GM12878 (cell line): ENCODE measurements at regions not wholly inside any gene's neighbourhood (a gene's known extent, or its start where the extent isn't known, plus 50 kb on each side); places are given as distances from the start of the nearest gene placed in this dataset.

ENCODE experiments used
- ATAC-seq: fragments of 200-7000 bp; cut with Tn5 transposase; 3 replicates; pipeline ENCODE4 v1.9.1; 2020; ENCODE audit warnings: mild to moderate bottlenecking, moderate library complexity
- BruUV-seq: library from RNA; stranded (reverse); fragments of 400-500 nt; replicated peaks from 2 replicates; lab custom pipeline; 2021; lab: Mats Ljungman, UMichigan
- CTCF ChIA-PET: fragments of 300-600 bp; sonication (Branson Sonifier 250); formaldehyde crosslinking; extraction: SDS; loops from one replicate; lab custom pipeline; 2021; ENCODE audit warnings: inconsistent platforms; lab: Yijun Ruan, JAX
- POLR2A ChIA-PET: fragments of 350-600 bp; formaldehyde crosslinking; extraction: SDS; loops from one replicate; lab custom pipeline; 2021; ENCODE audit warnings: inconsistent platforms; lab: Charles Lee
- RAD21 ChIA-PET: fragments of 300-600 bp; sonication (Branson Sonifier 250); formaldehyde crosslinking; loops from one replicate; lab custom pipeline; 2023; ENCODE audit warnings: antibody characterized with exemption; ENCODE audit not compliant: unreplicated experiment; lab: Charles Lee
- SMC1A ChIA-PET: fragments of 300-600 bp; sonication (Branson Sonifier 250); formaldehyde crosslinking; loops from one replicate; lab custom pipeline; 2023; ENCODE audit not compliant: unreplicated experiment, uncharacterized antibody; lab: Charles Lee
- DNase-seq: peaks from one replicate; pipeline ENCODE4 v3.0.0-alpha.2; 2011; ENCODE audit warnings: low read depth, low spot score
- FAIRE-seq: peaks from 3 replicates; lab custom pipeline; 2011; peaks lifted over from hg19 to GRCh38; lab: Jason Lieb, UNC
- H2AFZ ChIP-seq: 2 replicates; pipeline ENCODE4 v1.6.0; 2011; ENCODE audit warnings: low read depth, low read length, control low read depth; ENCODE audit not compliant: control insufficient read depth
- H3K27ac ChIP-seq: 2 replicates; pipeline ENCODE4 v1.5.1; 2011; ENCODE audit warnings: control low read depth; ENCODE audit not compliant: control insufficient read depth, insufficient read depth
- H3K27me3 ChIP-seq, 2 experiments: replicated peaks in 1 of 2; 2 replicates each; pipeline versions ENCODE4 v1.6.0 to v1.6.1; 2011; ENCODE audit warnings: low read length in 1 of 2; ENCODE audit not compliant: control insufficient read depth in 2 of 2, insufficient read depth in 2 of 2
- H3K36me3 ChIP-seq, 2 experiments: 2 replicates each; pipeline ENCODE4 v1.5.1; 2011; ENCODE audit warnings: low read length in 1 of 2; ENCODE audit not compliant: control insufficient read depth in 2 of 2, insufficient read depth in 2 of 2
- H3K4me1 ChIP-seq: 2 replicates; pipeline ENCODE4 v1.6.1; 2011; ENCODE audit warnings: mild to moderate bottlenecking, low read length, moderate library complexity, mixed read lengths; ENCODE audit not compliant: control insufficient read depth, insufficient read depth
- H3K4me2 ChIP-seq: 2 replicates; pipeline ENCODE4 v1.6.0; 2011; ENCODE audit warnings: control low read depth; ENCODE audit not compliant: control insufficient read depth, insufficient read depth
- H3K4me3 ChIP-seq: fragments of 200-600 bp; sonication (generic); 2 replicates; pipeline ENCODE4 v1.5.1; 2016
- H3K79me2 ChIP-seq: 2 replicates; pipeline ENCODE4 v1.6.0; 2011; ENCODE audit warnings: low read length; ENCODE audit not compliant: control insufficient read depth, insufficient read depth
- H3K9ac ChIP-seq: 2 replicates; pipeline ENCODE4 v1.8.0; 2011; ENCODE audit warnings: low read length, control low read depth, mixed read lengths; ENCODE audit not compliant: control insufficient read depth, insufficient read depth
- H3K9me3 ChIP-seq: replicated peaks from 3 replicates; pipeline ENCODE4 v1.5.1; 2011; ENCODE audit warnings: mild to moderate bottlenecking, low read length; ENCODE audit not compliant: control insufficient read depth, insufficient read depth
- H4K20me1 ChIP-seq: 2 replicates; pipeline ENCODE4 v1.6.0; 2011; ENCODE audit not compliant: control insufficient read depth, insufficient read depth
- BHLHE40 ChIP-seq, 2 experiments: fragments of 450-650 bp in 1 of 2; IDR thresholded peaks; 2 replicates each; pipeline ENCODE4 v1.6.1; 2011 to 2017; ENCODE audit warnings: low read depth in 2 of 2, borderline replicate concordance in 1 of 2, improper control_type of control experiment in 1 of 2, low read length in 1 of 2, mild to moderate bottlenecking in 1 of 2
- BMI1 ChIP-seq: fragments of 450-650 bp; IDR thresholded peaks from 2 replicates; pipeline ENCODE4 v1.6.1; 2016; ENCODE audit warnings: mild to moderate bottlenecking, moderate library complexity, borderline replicate concordance
- KLF5 ChIP-seq: fragments of 450-650 bp; IDR thresholded peaks from 2 replicates; pipeline ENCODE4 v1.6.1; 2014; ENCODE audit warnings: mild to moderate bottlenecking; ENCODE audit not compliant: partially characterized antibody
- NFYA ChIP-seq: IDR thresholded peaks from 2 replicates; pipeline ENCODE4 v1.6.1; 2011; ENCODE audit warnings: low read depth, mild to moderate bottlenecking, low read length, improper control_type of control experiment, borderline replicate concordance
- PML ChIP-seq: IDR thresholded peaks from 2 replicates; pipeline ENCODE4 v1.6.1; 2012; ENCODE audit warnings: low read length, inconsistent platforms
- POLR2AphosphoS2 ChIP-seq: IDR thresholded peaks from 2 replicates; pipeline ENCODE4 v1.6.1; 2011; ENCODE audit warnings: low read depth, mild to moderate bottlenecking, low read length, improper control_type of control experiment, moderate library complexity
- RFX5 ChIP-seq: IDR thresholded peaks from 2 replicates; pipeline ENCODE4 v1.6.1; 2011; ENCODE audit warnings: low read depth, low read length, improper control_type of control experiment
- SMARCA5 ChIP-seq: fragments of 450-650 bp; IDR thresholded peaks from 2 replicates; pipeline ENCODE4 v1.6.1; 2017; ENCODE audit warnings: mild to moderate bottlenecking
- SREBF1 ChIP-seq: IDR thresholded peaks from 2 replicates; pipeline ENCODE4 v1.6.1; 2012; ENCODE audit warnings: mild to moderate bottlenecking, low read length
- WGBS: methylation state at CpG from one replicate; pipeline ENCODE4 v1.1.6; 2016; ENCODE audit warnings: low lambda C conversion rate; ENCODE audit not compliant: insufficient replicate concordance, insufficient coverage; ENCODE audit errors: missing lambda C conversion rate; 5-methylcytosine and 5-hydroxymethylcytosine counted together
- in situ Hi-C: fragments of 300-500 bp; cut with MboI; formaldehyde crosslinking; loops from 9 replicates; pipeline ENCODE4 v1.14.3; 2018; ENCODE audit warnings: mixed read lengths
- intact Hi-C: fragments of 100-400 bp; cut with micrococcal nuclease; formaldehyde crosslinking; loops from one replicate; pipeline ENCODE4 v1.14.2; 2022; ENCODE audit not compliant: unreplicated experiment
- TF ChIP-seq, protein P1 (sequence below): fragments of 450-650 bp; conservative IDR thresholded peaks from 2 replicates; pipeline ENCODE4 v1.6.1; 2017; ENCODE audit warnings: mild to moderate bottlenecking, moderate library complexity
- TF ChIP-seq, protein P2 (sequence below): fragments of 450-650 bp; IDR thresholded peaks from 2 replicates; pipeline ENCODE4 v1.6.1; 2018; ENCODE audit warnings: mild to moderate bottlenecking, low read depth, moderate library complexity; ENCODE audit not compliant: partially characterized antibody
- TF ChIP-seq, protein P3 (sequence below): fragments of 450-650 bp; formaldehyde crosslinking; IDR thresholded peaks from 2 replicates; pipeline ENCODE4 v1.5.0; 2022; ENCODE audit warnings: mild to moderate bottlenecking, missing genetic modification characterization
- TF ChIP-seq, protein P4 (sequence below): IDR thresholded peaks from 2 replicates; pipeline ENCODE4 v1.6.1; 2011; ENCODE audit warnings: borderline replicate concordance, low read depth, mild to moderate bottlenecking, moderate library complexity, mixed read lengths, low read length; ENCODE audit not compliant: insufficient read depth; ENCODE audit errors: extremely low read length

DNA sequence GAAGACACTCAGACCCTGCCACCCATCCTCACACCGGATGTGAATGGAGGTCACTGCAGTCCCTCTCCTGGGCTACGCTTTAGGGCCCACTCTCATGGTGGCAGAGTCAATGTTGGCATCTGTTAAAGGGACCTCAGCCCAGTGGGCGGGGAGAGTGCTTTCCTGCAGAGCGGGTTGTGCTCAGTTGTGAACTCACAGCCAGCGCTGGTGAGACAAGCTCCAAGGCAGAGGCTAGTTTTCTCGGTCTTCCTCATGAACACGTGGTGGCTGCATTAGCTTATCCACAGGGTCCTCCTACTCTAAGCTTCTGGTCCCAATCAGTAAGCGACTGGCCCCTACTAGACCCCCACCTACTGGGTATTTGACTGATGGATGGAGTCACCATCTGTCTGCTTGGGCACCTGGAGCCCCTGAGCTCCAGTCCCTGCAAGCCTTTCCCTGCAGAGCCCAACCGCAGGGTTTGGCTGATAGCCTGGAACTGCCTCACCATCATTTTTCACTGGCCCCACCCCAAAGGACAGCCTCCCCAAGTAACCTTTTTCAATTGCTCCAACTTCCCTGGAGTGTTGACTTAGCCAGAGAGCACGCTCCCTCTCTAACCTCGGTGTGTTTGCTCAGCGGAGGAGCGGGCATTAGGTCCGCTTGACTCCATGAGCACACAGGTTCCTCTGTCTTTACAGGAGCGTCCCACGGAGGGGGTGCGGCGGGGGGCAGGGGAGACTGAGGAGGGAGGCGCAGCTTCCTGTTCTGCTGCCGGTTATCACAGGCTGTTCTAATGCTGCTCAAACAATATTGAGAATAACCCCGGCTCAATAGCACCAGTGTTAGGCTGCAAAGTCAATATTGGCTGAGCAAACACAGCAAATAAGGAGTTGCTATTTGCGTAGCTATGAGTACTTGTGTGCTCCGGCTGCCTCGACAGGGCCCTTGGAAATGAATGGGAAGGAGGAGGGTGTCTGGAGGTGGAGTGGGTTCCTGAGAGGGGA is 141.7 kb downstream of the RPLP1 start:
- intact Hi-C loops: no loop called here
- no peaks in the 10 kb centered on the region for H4K20me1 ChIP-seq
- ATAC-seq (no peak), FAIRE-seq (no peak), DNase-seq (no peak)
- ChIA-PET CTCF (interaction anchor here (0.5 to 1.5 kb wide), 3 partner anchors 69 to 862 kb away, joined by 3 to 4 read pairs (median 3); no protein-coding TSS in a partner anchor), POLR2A (no interaction called here), RAD21 (no interaction called here), SMC1A (no interaction called here)
- no peaks in the 10 kb centered on the region for H3K79me2 ChIP-seq
- BruUV-seq: no TSS peak
- peaks cover 6% of the 10 kb centered on the region in 2 experiments; a peak in 2 of 4 replicates for H3K27me3 ChIP-seq
- in situ Hi-C loops: no loop called here
- H3K36me3 ChIP-seq: no peaks in the 10 kb centered on the region
- no peak overlapping the region for H3K4me3 ChIP-seq
- no peak overlapping the region for H2AFZ ChIP-seq
- WGBS: 25% methylated on average over 24 of the region's 24 CpGs
- no peaks in the 10 kb centered on the region for H3K4me1 ChIP-seq
- H3K9me3 ChIP-seq: no peaks in the 10 kb centered on the region
- H3K27ac ChIP-seq: no peak overlapping the region
- no peak overlapping the region for H3K9ac ChIP-seq
- H3K4me2 ChIP-seq: no peak overlapping the region
- TF ChIP-seq, protein P1, sequence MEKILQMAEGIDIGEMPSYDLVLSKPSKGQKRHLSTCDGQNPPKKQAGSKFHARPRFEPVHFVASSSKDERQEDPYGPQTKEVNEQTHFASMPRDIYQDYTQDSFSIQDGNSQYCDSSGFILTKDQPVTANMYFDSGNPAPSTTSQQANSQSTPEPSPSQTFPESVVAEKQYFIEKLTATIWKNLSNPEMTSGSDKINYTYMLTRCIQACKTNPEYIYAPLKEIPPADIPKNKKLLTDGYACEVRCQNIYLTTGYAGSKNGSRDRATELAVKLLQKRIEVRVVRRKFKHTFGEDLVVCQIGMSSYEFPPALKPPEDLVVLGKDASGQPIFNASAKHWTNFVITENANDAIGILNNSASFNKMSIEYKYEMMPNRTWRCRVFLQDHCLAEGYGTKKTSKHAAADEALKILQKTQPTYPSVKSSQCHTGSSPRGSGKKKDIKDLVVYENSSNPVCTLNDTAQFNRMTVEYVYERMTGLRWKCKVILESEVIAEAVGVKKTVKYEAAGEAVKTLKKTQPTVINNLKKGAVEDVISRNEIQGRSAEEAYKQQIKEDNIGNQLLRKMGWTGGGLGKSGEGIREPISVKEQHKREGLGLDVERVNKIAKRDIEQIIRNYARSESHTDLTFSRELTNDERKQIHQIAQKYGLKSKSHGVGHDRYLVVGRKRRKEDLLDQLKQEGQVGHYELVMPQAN: no peak
- TF ChIP-seq SMARCA5 (no peak), KLF5 (no peak), POLR2AphosphoS2 (no peak), SREBF1 (no peak), PML (no peak), BHLHE40 (IDR thresholded peaks at IDR 0.05; ENCODE audit: borderline replicate concordance in 1 of 2, low read depth in 2 of 2, low read length in 1 of 2) (no peak), RFX5 (no peak), NFYA (no peak), BMI1 (no peak)
- TF ChIP-seq, protein P2, sequence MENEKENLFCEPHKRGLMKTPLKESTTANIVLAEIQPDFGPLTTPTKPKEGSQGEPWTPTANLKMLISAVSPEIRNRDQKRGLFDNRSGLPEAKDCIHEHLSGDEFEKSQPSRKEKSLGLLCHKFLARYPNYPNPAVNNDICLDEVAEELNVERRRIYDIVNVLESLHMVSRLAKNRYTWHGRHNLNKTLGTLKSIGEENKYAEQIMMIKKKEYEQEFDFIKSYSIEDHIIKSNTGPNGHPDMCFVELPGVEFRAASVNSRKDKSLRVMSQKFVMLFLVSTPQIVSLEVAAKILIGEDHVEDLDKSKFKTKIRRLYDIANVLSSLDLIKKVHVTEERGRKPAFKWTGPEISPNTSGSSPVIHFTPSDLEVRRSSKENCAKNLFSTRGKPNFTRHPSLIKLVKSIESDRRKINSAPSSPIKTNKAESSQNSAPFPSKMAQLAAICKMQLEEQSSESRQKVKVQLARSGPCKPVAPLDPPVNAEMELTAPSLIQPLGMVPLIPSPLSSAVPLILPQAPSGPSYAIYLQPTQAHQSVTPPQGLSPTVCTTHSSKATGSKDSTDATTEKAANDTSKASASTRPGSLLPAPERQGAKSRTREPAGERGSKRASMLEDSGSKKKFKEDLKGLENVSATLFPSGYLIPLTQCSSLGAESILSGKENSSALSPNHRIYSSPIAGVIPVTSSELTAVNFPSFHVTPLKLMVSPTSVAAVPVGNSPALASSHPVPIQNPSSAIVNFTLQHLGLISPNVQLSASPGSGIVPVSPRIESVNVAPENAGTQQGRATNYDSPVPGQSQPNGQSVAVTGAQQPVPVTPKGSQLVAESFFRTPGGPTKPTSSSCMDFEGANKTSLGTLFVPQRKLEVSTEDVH: no peak
- TF ChIP-seq, protein P3, sequence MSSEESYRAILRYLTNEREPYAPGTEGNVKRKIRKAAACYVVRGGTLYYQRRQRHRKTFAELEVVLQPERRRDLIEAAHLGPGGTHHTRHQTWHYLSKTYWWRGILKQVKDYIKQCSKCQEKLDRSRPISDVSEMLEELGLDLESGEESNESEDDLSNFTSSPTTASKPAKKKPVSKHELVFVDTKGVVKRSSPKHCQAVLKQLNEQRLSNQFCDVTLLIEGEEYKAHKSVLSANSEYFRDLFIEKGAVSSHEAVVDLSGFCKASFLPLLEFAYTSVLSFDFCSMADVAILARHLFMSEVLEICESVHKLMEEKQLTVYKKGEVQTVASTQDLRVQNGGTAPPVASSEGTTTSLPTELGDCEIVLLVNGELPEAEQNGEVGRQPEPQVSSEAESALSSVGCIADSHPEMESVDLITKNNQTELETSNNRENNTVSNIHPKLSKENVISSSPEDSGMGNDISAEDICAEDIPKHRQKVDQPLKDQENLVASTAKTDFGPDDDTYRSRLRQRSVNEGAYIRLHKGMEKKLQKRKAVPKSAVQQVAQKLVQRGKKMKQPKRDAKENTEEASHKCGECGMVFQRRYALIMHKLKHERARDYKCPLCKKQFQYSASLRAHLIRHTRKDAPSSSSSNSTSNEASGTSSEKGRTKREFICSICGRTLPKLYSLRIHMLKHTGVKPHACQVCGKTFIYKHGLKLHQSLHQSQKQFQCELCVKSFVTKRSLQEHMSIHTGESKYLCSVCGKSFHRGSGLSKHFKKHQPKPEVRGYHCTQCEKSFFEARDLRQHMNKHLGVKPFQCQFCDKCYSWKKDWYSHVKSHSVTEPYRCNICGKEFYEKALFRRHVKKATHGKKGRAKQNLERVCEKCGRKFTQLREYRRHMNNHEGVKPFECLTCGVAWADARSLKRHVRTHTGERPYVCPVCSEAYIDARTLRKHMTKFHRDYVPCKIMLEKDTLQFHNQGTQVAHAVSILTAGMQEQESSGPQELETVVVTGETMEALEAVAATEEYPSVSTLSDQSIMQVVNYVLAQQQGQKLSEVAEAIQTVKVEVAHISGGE (CRISPR knock-in tag): no peak
- TF ChIP-seq, protein P4, sequence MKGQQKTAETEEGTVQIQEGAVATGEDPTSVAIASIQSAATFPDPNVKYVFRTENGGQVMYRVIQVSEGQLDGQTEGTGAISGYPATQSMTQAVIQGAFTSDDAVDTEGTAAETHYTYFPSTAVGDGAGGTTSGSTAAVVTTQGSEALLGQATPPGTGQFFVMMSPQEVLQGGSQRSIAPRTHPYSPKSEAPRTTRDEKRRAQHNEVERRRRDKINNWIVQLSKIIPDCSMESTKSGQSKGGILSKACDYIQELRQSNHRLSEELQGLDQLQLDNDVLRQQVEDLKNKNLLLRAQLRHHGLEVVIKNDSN: no peak
